Heart right ventricle (tissue), 16 donors: ENCODE measurements at regions not wholly inside any gene's neighbourhood (a gene's known extent, or its start where the extent isn't known, plus 50 kb on each side); places are given as distances from the start of the nearest gene placed in this dataset.

Experiments used
- ATAC-seq, 8 donors: fragments of 200-7000 bp; cut with Tn5 transposase; one replicate each; pipeline ENCODE4 v1.9.1; 2020; ENCODE audit warnings: mild to moderate bottlenecking in 8 of 8, moderate library complexity in 8 of 8, moderate number of reproducible peaks in 1 of 8
- DNase-seq, 2 donors: peaks; one replicate each; pipeline ENCODE4 v3.0.0-alpha.2; 2020
- H3K27ac ChIP-seq, 10 donors: fragments of 200-600 bp; sonication (generic) in 2 of 10; one replicate each; pipeline versions ENCODE4 v1.5.0 to v1.8.0; 2020 to 2022; ENCODE audit warnings: mild to moderate bottlenecking in 3 of 10
- H3K27me3 ChIP-seq, 7 donors: fragments of 200-600 bp; one replicate each; pipeline ENCODE4 v1.8.0; 2021 to 2022; ENCODE audit warnings: mild to moderate bottlenecking in 2 of 7
- H3K36me3 ChIP-seq, 9 donors: fragments of 200-600 bp; sonication (generic) in 1 of 9; one replicate each; pipeline versions ENCODE4 v1.5.0 to v1.8.0; 2020 to 2022; ENCODE audit warnings: mild to moderate bottlenecking in 2 of 9
- H3K4me1 ChIP-seq, 9 donors: fragments of 200-600 bp; sonication (generic) in 1 of 9; one replicate each; pipeline versions ENCODE4 v1.5.0 to v1.8.0; 2020 to 2022; ENCODE audit warnings: mild to moderate bottlenecking in 4 of 9
- H3K4me3 ChIP-seq, 10 donors: fragments of 200-600 bp; sonication (generic) in 2 of 10; one replicate each; pipeline versions ENCODE4 v1.5.0 to v1.8.0; 2020 to 2022; ENCODE audit warnings: mild to moderate bottlenecking in 7 of 10, moderate library complexity in 2 of 10
- H3K9me3 ChIP-seq, 11 donors: fragments of 200-600 bp in 10 of 11; sonication (generic) in 2 of 11; one replicate each; pipeline versions ENCODE4 v1.5.0 to v1.8.0; 2013 to 2022; ENCODE audit warnings: mild to moderate bottlenecking in 2 of 11, control low read depth in 1 of 11, moderate library complexity in 1 of 11
- WGBS, 2 donors: extraction: QIAGEN DNeasy Blood & Tissue Kit; methylation state at CpG; one replicate each; pipeline ENCODE4 v1.1.7; 2013; ENCODE audit warnings: inconsistent platforms in 1 of 2; 5-methylcytosine and 5-hydroxymethylcytosine counted together
- intact Hi-C, 10 donors: fragments of 100-400 bp; cut with DNase I; formaldehyde crosslinking; loops; one replicate each; pipeline versions ENCODE4 v1.11.1 to v1.14.2; 2022
- TF ChIP-seq, protein P1 (sequence below), 9 donors: fragments of 200-600 bp; sonication (generic) in 2 of 9; IDR thresholded peaks; one replicate each; pipeline versions ENCODE4 v1.5.0 to v1.8.0; 2021 to 2022; ENCODE audit warnings: antibody characterized with exemption in 9 of 9, mild to moderate bottlenecking in 5 of 9, moderate library complexity in 1 of 9
- donor health status: Arrhythmogenic right ventricular cardiomyopathy.
- donor health status: ischemic (EF 13 %, LVEDD 7.1; RV severe dilation, severe dysfunction).
- donor health status: healthy with polysubstance abuse.
- donor health status: DM: no; HTN: yes; CAD: no.
- donor health status: DM: no; HTN: no; CAD: no.
- donor health status: ischemic (EF 25% LVEDD 6.9; RV normal size, moderate dysfunction).
- donor health status: ischemic (EF 25% LVEDD 5.7; RV mildly dilated, moderate dysfunction).
- donor health status: healthy.
- donor health status: DM: yes; HTN: yes; CAD: no.
- donor health status: Ischemic cardiomyopathy.
- donor health status: ischemic (EF 35%, LVEDD 5.7; RV mildly dilated, moderate dysfunction).
- donor health status: nonischemic (EF 11% LVEDD 7.7; RV severe dilation, severe dysfunction).
- donor health status: DM: yes; HTN: yes; CAD: no.
- donor health status: PGD.
- donor health status: ischemic (EF 29% LVEDD 5.4; RV normal size, mild dysfunction).
- donor health status: nonischemic (EF 23%, LVEDD 6.1; RV moderate dilation, normal function).

DNA sequence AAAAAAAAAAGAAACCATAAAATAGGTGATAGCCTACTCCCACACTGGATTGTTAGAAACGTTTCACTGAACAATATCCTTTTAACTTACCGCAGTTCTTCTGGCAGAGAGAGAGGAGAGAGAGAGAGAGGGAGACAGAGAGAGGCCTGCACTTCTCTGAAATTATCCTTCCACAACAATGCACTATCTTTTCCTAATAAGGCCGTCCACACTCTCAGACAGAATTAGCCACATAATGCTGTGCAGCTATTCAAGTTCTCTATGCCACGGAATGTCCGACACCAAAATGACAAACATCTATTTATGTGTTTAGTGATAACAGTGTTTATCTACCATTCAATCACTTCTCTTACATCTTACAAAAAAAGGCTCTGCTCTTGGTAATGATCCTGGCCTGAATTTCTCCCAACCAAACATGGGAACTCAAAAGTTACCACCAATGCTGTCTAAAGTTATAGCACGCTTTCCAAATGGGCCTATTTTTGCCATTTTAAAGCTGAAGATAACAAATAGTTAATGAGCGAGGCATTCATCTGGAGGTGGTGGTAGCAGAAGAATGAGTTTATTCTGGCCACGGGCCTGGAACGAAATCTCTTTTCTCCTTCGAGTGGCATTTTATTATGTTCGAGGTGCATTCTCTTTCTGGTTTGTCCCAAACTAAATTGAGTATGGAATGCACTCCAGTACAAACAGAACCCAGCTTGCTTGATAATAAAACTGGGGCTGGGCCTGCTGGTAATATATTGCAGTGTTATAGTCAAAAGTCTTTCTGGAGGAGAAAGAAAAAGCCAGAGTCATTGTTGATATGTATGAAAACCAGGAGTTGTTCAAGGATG, 160.2 kb upstream of the SVIL start:
- 53 to 55% methylated on average over 11 of the region's 11 CpGs for WGBS, 2 donors
- peaks cover 0 to 18% (median 8%) of the 10 kb centered on the region in 9 donors for H3K4me1 ChIP-seq
- no peaks in the 10 kb centered on the region for H3K27me3 ChIP-seq
- no peak overlapping the region for H3K4me3 ChIP-seq
- DNase-seq (no peak), ATAC-seq (peak in 4 of 8 donors; percentile 54 to 84 (median 68))
- peak overlapping the region in 7 of 10 donors; percentile 6 to 71 (median 48) for H3K27ac ChIP-seq
- H3K36me3 ChIP-seq: no peaks in the 10 kb centered on the region
- TF ChIP-seq, protein P1, sequence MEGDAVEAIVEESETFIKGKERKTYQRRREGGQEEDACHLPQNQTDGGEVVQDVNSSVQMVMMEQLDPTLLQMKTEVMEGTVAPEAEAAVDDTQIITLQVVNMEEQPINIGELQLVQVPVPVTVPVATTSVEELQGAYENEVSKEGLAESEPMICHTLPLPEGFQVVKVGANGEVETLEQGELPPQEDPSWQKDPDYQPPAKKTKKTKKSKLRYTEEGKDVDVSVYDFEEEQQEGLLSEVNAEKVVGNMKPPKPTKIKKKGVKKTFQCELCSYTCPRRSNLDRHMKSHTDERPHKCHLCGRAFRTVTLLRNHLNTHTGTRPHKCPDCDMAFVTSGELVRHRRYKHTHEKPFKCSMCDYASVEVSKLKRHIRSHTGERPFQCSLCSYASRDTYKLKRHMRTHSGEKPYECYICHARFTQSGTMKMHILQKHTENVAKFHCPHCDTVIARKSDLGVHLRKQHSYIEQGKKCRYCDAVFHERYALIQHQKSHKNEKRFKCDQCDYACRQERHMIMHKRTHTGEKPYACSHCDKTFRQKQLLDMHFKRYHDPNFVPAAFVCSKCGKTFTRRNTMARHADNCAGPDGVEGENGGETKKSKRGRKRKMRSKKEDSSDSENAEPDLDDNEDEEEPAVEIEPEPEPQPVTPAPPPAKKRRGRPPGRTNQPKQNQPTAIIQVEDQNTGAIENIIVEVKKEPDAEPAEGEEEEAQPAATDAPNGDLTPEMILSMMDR (IDR thresholded peaks at IDR 0.05): no peak
- H3K9me3 ChIP-seq: no peaks in the 10 kb centered on the region
- intact Hi-C loops: no loop called here

DNA sequence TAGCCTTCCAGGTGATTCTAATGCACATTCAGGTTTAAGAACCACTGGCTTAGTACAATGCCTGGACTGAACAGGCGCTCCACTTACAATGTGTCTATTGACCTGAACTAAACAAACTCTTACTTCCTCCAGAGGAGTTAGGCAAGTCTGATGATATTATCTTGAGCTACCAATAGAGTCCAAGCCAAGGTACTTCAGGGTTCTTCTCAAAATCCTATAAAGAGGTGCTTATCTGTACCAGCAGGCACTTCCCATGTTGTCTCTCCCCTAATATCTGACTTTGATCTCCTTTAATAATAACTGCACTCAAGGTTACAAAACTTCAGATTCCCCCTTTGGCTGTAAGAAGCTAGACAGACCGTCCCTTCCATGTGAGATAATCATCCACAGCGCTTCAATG, 157.0 kb upstream of the SVIL start:
- Histone ChIP-seq H3K4me1 (peaks cover 0 to 16% (median 8%) of the 10 kb centered on the region in 9 donors), H3K27ac (no peak overlapping the region)
- intact Hi-C loops: no loop called here

DNA sequence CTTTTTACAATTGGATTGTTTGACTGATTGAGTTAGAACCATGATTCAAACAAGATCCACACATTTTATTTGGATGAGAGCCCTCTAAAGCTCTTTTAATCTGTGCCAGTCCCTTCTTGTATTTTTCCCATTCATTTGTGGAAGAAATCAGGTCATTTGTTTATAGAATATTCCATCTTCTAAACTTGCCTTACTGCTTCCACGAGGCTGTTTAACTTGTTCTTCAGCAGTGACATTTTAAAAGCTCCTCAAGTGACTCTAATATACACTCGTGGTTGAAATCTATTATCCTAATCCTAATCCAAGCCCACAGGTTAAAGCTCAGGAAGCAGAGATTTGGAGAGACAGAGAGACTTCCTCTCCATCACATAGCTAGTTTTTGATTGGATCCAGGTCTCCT, 155.4 kb upstream of the SVIL start:
- Histone ChIP-seq H3K4me3 (no peak overlapping the region), H3K4me1 (peaks cover 0 to 8% (median 3%) of the 10 kb centered on the region in 9 donors), H3K9me3 (peaks cover 0 to 13% (median 7%) of the 10 kb centered on the region in 11 donors), H3K27ac (no peak overlapping the region), H3K27me3 (no peaks in the 10 kb centered on the region), H3K36me3 (no peaks in the 10 kb centered on the region)
- TF ChIP-seq, protein P1 (IDR thresholded peaks at IDR 0.05): no peak
- DNase-seq: no peak
- 60 to 69% methylated on average over 2 of the region's 2 CpGs for WGBS, 2 donors
- no peak for ATAC-seq
- intact Hi-C loops: no loop called here

More for the DNA sequence above, 157.0 kb upstream of the SVIL start:
- WGBS, 2 donors: 97% methylated on average over 3 of the region's 3 CpGs
- Histone ChIP-seq H3K9me3 (peaks cover 0 to 13% (median 7%) of the 10 kb centered on the region in 11 donors), H3K27me3 (no peaks in the 10 kb centered on the region), H3K36me3 (no peaks in the 10 kb centered on the region), H3K4me3 (no peak overlapping the region)
- TF ChIP-seq, protein P1 (IDR thresholded peaks at IDR 0.05): no peak
- DNase-seq (no peak), ATAC-seq (no peak)

DNA sequence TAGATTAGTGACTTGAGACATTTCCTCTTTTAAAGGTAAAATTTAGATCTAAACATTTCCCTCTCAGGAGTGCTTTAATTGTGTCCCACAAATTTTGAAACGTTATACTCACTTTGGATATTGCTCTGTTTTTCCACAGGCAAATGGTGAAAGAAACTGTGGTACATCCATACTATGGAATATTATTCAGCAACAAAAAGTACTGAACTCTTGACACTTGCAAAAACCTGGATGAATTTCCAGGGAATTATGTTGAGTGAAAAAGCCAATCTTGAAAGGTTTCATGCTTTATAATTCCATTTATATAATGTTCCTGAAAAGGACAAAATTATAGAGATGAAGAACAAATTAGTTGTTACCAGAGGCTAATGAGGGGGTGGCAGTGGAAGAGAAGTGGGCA, 153.3 kb upstream of the SVIL start:
- Histone ChIP-seq H3K9me3 (peaks cover 0 to 13% (median 7%) of the 10 kb centered on the region in 11 donors), H3K4me1 (peaks cover 0 to 20% (median 17%) of the 10 kb centered on the region in 9 donors), H3K36me3 (no peaks in the 10 kb centered on the region), H3K27ac (no peak overlapping the region), H3K27me3 (no peaks in the 10 kb centered on the region), H3K4me3 (no peak overlapping the region)
- ATAC-seq: no peak
- no peak for DNase-seq
- TF ChIP-seq, protein P1 (IDR thresholded peaks at IDR 0.05): no peak
- intact Hi-C loops: no loop called here
- WGBS, 2 donors: 78 to 88% methylated on average over 1 of the region's 1 CpG
